ENCODE measurements at regions not wholly inside any gene's neighbourhood (a gene's known extent, or its start where the extent isn't known, plus 50 kb on each side); places are given as distances from the start of the nearest gene placed in this dataset.

DNA sequence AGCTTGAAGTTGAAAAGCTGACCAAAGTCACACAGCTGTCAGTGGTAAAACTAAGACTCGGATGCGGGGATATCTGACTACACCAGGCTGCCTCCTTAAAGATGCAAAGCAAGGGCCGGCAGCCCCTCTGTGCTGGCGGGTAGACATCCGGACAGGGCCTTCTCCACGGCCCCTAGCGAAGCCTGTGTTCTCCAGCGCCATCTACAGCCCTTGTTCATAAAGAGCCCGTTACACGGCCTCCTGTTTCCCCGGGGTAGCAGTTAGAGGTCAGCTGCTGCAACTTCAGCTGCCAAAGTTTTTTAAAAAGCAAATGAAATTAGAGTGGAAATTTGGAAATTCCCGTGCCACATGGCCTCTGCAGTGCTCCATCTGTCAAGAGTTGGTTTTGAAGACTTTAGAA, 383.0 kb downstream of the TBL1XR1 start:
- TF ChIP-seq, protein P1, sequence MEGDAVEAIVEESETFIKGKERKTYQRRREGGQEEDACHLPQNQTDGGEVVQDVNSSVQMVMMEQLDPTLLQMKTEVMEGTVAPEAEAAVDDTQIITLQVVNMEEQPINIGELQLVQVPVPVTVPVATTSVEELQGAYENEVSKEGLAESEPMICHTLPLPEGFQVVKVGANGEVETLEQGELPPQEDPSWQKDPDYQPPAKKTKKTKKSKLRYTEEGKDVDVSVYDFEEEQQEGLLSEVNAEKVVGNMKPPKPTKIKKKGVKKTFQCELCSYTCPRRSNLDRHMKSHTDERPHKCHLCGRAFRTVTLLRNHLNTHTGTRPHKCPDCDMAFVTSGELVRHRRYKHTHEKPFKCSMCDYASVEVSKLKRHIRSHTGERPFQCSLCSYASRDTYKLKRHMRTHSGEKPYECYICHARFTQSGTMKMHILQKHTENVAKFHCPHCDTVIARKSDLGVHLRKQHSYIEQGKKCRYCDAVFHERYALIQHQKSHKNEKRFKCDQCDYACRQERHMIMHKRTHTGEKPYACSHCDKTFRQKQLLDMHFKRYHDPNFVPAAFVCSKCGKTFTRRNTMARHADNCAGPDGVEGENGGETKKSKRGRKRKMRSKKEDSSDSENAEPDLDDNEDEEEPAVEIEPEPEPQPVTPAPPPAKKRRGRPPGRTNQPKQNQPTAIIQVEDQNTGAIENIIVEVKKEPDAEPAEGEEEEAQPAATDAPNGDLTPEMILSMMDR (IDR thresholded peaks at IDR 0.05; ENCODE audit: insufficient read depth, low read length): peak; percentile 50
- TF ChIP-seq, protein P2, sequence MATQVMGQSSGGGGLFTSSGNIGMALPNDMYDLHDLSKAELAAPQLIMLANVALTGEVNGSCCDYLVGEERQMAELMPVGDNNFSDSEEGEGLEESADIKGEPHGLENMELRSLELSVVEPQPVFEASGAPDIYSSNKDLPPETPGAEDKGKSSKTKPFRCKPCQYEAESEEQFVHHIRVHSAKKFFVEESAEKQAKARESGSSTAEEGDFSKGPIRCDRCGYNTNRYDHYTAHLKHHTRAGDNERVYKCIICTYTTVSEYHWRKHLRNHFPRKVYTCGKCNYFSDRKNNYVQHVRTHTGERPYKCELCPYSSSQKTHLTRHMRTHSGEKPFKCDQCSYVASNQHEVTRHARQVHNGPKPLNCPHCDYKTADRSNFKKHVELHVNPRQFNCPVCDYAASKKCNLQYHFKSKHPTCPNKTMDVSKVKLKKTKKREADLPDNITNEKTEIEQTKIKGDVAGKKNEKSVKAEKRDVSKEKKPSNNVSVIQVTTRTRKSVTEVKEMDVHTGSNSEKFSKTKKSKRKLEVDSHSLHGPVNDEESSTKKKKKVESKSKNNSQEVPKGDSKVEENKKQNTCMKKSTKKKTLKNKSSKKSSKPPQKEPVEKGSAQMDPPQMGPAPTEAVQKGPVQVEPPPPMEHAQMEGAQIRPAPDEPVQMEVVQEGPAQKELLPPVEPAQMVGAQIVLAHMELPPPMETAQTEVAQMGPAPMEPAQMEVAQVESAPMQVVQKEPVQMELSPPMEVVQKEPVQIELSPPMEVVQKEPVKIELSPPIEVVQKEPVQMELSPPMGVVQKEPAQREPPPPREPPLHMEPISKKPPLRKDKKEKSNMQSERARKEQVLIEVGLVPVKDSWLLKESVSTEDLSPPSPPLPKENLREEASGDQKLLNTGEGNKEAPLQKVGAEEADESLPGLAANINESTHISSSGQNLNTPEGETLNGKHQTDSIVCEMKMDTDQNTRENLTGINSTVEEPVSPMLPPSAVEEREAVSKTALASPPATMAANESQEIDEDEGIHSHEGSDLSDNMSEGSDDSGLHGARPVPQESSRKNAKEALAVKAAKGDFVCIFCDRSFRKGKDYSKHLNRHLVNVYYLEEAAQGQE (IDR thresholded peaks at IDR 0.05; ENCODE audit: insufficient replicate concordance, low read depth): no peak
- no peak for TF ChIP-seq POLR2AphosphoS5 (IDR thresholded peaks at IDR 0.05; ENCODE audit: low read depth)
- no peak for TF ChIP-seq GABPA (IDR thresholded peaks at IDR 0.05; ENCODE audit: low read depth)
